B cell (primary cell): ENCODE measurements at regions not wholly inside any gene's neighbourhood (a gene's known extent, or its start where the extent isn't known, plus 50 kb on each side); places are given as distances from the start of the nearest gene placed in this dataset.

Experiments
- EZH2 ChIP-seq: IDR thresholded peaks from 2 replicates; pipeline ENCODE4 v1.6.1; 2012; ENCODE audit warnings: borderline replicate concordance, low read depth, mild to moderate bottlenecking, moderate library complexity, low read length; ENCODE audit not compliant: insufficient read depth, poor library complexity, severe bottlenecking
- TF ChIP-seq, protein P1 (sequence below): fragments of 200-600 bp; IDR thresholded peaks from one replicate; pipeline ENCODE4 v1.8.0; 2022; ENCODE audit warnings: antibody characterized with exemption, mild to moderate bottlenecking

- TF ChIP-seq, protein P1, sequence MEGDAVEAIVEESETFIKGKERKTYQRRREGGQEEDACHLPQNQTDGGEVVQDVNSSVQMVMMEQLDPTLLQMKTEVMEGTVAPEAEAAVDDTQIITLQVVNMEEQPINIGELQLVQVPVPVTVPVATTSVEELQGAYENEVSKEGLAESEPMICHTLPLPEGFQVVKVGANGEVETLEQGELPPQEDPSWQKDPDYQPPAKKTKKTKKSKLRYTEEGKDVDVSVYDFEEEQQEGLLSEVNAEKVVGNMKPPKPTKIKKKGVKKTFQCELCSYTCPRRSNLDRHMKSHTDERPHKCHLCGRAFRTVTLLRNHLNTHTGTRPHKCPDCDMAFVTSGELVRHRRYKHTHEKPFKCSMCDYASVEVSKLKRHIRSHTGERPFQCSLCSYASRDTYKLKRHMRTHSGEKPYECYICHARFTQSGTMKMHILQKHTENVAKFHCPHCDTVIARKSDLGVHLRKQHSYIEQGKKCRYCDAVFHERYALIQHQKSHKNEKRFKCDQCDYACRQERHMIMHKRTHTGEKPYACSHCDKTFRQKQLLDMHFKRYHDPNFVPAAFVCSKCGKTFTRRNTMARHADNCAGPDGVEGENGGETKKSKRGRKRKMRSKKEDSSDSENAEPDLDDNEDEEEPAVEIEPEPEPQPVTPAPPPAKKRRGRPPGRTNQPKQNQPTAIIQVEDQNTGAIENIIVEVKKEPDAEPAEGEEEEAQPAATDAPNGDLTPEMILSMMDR, result no peak
- no peak for TF ChIP-seq EZH2
These were observed 168.1 kb upstream of the STAC start for GRCh38 chr3:36212251-36212650.
